ENCODE measurements at regions not wholly inside any gene's neighbourhood (a gene's known extent, or its start where the extent isn't known, plus 50 kb on each side); places are given as distances from the start of the nearest gene placed in this dataset.

GRCh38 chr1:89770391-89770790 is 50.4 kb upstream of the LRRC8D start:
- Histone ChIP-seq H3K9me1 (ENCODE audit: control insufficient read depth, insufficient read depth, low read length) (no peaks in the 10 kb centered on the region), H3K4me2 (ENCODE audit: insufficient read depth, low read length) (no peak overlapping the region), H3K79me2 (ENCODE audit: control insufficient read depth, insufficient read depth, low read length) (no peaks in the 10 kb centered on the region), H4K20me1 (replicated peaks; ENCODE audit: control insufficient read depth, insufficient read depth, low read length) (no peaks in the 10 kb centered on the region), H3K27ac (ENCODE audit: extremely low read depth, low read depth, low read length) (no peak overlapping the region), H3K27me3 (ENCODE audit: control insufficient read depth in 2 of 2, insufficient read depth in 2 of 2, low read length in 2 of 2) (no peaks in the 10 kb centered on the region; a peak in 1 of 5 replicates), H3K4me1 (replicated peaks in 1 of 2; ENCODE audit: control insufficient read depth in 2 of 2, insufficient read depth in 2 of 2, low read length in 2 of 2) (no peaks in the 10 kb centered on the region), H2AFZ (ENCODE audit: low read depth, low read length) (no peak overlapping the region), H3K36me3 (ENCODE audit: control insufficient read depth, insufficient read depth, low read length) (no peaks in the 10 kb centered on the region), H3K9ac (ENCODE audit: insufficient read depth in 1 of 2, low read depth in 2 of 2, low read length in 2 of 2) (no peak overlapping the region), H3K4me3 (no peak overlapping the region), H3K9me3 (replicated peaks; ENCODE audit: control insufficient read depth, insufficient read depth, low read depth, low read length) (no peaks in the 10 kb centered on the region)
- CTCF ChIA-PET (ENCODE audit: low intra/inter-chr PET ratio) = no interaction called here
- DNase-seq (ENCODE audit: extremely low read depth in 1 of 4, low spot score in 3 of 4) (no peak), FAIRE-seq (no peak), ATAC-seq (no peak)
- in situ Hi-C loops (cut with MboI) = no loop called here
- WGBS (ENCODE audit: insufficient coverage, low coverage, missing lambda C conversion rate) = 20% methylated on average over 2 of the region's 2 CpGs
- BruUV-seq (replicated peaks) = no TSS peak
- POLR2A ChIA-PET = interaction anchor here (1.6 kb wide), 1 partner anchor 13 kb away, joined by 3 read pairs; no protein-coding TSS in a partner anchor
- no peak for TF ChIP-seq FOXO4 (CRISPR knock-in tag; IDR thresholded peaks at IDR 0.05)
- intact Hi-C loops (cut with micrococcal nuclease) = no loop called here

Data from K562 (cell line).